Nephron progenitor cell (in vitro differentiated cells): ENCODE measurements at regions not wholly inside any gene's neighbourhood (a gene's known extent, or its start where the extent isn't known, plus 50 kb on each side); places are given as distances from the start of the nearest gene placed in this dataset.

Experiments used
- DNase-seq: peaks from one replicate; pipeline ENCODE4 v3.0.0; 2021
- H3K27ac Mint-ChIP-seq: 2 replicates; pipeline ENCODE4 v1.8.0; 2021; ENCODE audit warnings: mild to moderate bottlenecking, moderate library complexity, mixed read lengths
- H3K27me3 Mint-ChIP-seq: 2 replicates; pipeline ENCODE4 v1.8.0; 2021; ENCODE audit warnings: mild to moderate bottlenecking, low read depth, mixed read lengths; ENCODE audit not compliant: poor library complexity
- H3K36me3 Mint-ChIP-seq: 2 replicates; pipeline ENCODE4 v1.8.0; 2021; ENCODE audit warnings: low read depth, mixed read lengths
- H3K4me1 Mint-ChIP-seq: 2 replicates; pipeline ENCODE4 v1.8.0; 2021; ENCODE audit warnings: mixed read lengths
- H3K4me3 Mint-ChIP-seq: 2 replicates; pipeline ENCODE4 v1.8.0; 2021; ENCODE audit warnings: mild to moderate bottlenecking, moderate library complexity, mixed read lengths
- H3K9me3 Mint-ChIP-seq: 2 replicates; pipeline ENCODE4 v1.8.0; 2021; ENCODE audit warnings: mild to moderate bottlenecking, moderate library complexity, mixed read lengths
- TF ChIP-seq, protein P1 (sequence below): fragments of 200-600 bp; sonication (generic); IDR thresholded peaks from 2 replicates; pipeline ENCODE4 v1.5.0; 2021; ENCODE audit warnings: antibody characterized with exemption

DNA sequence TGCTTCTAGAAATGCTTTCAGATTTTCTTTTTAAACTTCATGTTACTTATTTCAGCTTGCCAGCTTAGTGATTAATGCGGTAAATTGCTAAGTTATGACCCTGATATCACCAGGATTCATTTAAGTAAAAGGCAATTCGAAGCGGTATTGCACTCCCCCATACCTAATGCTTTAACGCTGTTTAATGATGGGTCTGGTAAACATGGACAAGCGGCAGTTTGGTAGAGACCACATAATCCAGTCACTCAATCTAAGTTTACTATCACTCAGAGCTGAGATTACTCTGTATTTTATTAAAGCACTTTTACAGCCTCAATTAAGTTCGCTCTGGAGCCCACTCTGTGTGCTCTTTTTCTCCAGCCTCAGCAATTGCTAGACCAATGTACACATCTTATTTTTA is 118.2 kb upstream of the SCN7A start:
- DNase-seq, result no peak
- no peak overlapping the region for H3K4me3 Mint-ChIP-seq
- peaks cover 8% of the 10 kb centered on the region for H3K36me3 Mint-ChIP-seq
- peaks cover 5% of the 10 kb centered on the region for H3K27me3 Mint-ChIP-seq
- peaks cover 25% of the 10 kb centered on the region for H3K9me3 Mint-ChIP-seq
- TF ChIP-seq, protein P1, sequence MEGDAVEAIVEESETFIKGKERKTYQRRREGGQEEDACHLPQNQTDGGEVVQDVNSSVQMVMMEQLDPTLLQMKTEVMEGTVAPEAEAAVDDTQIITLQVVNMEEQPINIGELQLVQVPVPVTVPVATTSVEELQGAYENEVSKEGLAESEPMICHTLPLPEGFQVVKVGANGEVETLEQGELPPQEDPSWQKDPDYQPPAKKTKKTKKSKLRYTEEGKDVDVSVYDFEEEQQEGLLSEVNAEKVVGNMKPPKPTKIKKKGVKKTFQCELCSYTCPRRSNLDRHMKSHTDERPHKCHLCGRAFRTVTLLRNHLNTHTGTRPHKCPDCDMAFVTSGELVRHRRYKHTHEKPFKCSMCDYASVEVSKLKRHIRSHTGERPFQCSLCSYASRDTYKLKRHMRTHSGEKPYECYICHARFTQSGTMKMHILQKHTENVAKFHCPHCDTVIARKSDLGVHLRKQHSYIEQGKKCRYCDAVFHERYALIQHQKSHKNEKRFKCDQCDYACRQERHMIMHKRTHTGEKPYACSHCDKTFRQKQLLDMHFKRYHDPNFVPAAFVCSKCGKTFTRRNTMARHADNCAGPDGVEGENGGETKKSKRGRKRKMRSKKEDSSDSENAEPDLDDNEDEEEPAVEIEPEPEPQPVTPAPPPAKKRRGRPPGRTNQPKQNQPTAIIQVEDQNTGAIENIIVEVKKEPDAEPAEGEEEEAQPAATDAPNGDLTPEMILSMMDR, result no peak
- H3K4me1 Mint-ChIP-seq, result peaks cover 47% of the 10 kb centered on the region
- H3K27ac Mint-ChIP-seq, result no peak overlapping the region

DNA sequence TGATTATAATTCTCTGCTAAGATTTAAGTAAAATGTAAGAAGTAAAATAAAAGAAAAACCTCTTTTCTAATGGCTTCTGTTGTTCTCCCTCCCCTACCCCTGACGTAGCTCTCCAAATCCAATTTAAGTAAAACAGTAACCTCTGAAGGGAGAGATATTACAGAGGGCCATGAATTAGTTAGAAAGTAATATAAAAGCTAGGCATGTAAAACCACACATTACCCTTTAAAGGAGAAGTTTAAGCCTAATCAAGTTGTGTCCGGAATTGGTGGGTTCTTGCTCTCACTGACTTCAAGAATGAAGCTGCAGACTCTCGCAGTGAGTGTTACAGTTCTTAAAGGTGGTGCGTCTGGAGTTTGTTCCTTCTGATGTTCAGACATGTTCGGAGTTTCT is 116.9 kb upstream of the SCN7A start:
- Mint-ChIP-seq H3K36me3 (peaks cover 6% of the 10 kb centered on the region), H3K27me3 (peaks cover 5% of the 10 kb centered on the region), H3K27ac (peak overlapping the region; percentile 91), H3K4me1 (peaks cover 47% of the 10 kb centered on the region), H3K9me3 (peaks cover 17% of the 10 kb centered on the region), H3K4me3 (no peak overlapping the region)
- TF ChIP-seq, protein P1, result no peak
- DNase-seq, result no peak

DNA sequence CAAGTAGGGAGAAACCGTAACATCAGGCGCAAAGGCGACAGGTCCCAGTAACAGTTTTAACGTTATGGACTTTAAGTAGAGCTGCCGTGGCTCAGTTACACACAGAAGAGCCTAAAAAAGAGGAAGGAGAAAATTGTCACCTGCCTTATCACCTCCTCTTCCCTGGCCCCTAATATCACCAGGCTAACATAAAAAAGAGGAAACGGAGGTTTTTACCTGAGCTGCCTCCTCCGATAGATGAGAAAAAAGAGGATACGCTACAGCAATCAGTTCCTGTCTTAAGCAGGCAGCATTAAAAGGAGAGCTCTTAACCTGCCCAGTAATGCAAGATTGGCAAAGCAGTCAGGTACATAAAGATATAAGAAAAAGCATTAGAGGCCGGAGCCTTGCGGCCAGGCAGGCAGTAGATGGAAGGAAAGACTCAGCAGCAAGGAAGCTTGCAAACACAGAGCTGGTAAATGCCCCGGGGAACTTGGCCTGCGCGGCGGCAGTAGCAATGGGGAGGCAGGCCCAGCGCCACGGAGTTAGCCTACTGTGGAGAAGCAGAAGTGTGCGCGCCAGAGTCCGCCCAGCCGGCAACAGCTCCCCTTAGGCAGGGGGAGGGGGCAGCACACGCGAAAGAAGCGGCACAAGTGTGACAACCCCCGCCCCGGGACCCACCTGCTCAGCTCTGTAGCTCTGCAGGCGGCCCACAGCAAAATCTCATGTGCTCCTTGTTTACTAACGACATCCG is 116.3 kb upstream of the SCN7A start:
- peaks cover 5% of the 10 kb centered on the region for H3K27me3 Mint-ChIP-seq
- peaks cover 6% of the 10 kb centered on the region for H3K36me3 Mint-ChIP-seq
- H3K4me1 Mint-ChIP-seq, result peaks cover 46% of the 10 kb centered on the region
- TF ChIP-seq, protein P1, result no peak
- peak; percentile 44 for DNase-seq
- no peak overlapping the region for H3K27ac Mint-ChIP-seq
- peak overlapping the region; percentile 3 for H3K4me3 Mint-ChIP-seq
- peaks cover 16% of the 10 kb centered on the region for H3K9me3 Mint-ChIP-seq

DNA sequence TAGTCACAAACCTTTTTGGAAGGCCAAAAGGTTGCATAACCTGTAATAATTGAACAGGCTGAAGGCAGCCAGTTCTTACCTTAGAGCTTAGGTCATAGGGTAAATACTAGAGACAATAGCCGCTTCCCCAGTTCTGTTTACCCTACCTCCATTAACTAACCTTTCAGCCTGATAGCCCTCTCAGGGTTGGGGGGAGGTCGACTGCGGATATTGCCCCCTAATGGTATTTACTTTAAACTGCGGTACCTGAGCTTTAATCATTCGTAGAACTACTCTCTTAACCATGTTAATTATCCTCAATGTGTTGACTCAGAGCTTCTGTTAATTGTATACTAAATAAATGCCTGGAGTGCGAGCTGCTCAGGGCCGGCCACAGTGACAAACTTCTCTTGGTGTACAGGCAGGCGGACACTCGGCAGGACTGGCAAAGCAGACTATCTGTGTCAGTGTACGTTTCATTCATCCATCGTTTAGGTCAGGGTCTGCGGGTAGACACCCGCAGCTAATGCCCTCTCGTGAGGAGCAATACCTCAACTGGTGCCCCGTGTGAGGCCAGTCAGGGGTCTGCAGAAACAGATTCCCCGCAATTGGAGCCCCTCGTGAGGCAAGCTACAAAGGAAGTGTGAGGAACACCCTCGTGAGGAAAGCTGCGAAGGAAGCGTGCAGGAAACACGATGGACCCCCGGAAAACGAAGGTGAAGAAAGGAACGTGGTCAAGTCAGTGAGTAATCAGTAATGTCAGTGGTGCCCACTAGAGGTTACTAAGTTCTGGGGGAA is 115.3 kb upstream of the SCN7A start:
- Mint-ChIP-seq H3K4me1 (peaks cover 37% of the 10 kb centered on the region), H3K36me3 (peaks cover 6% of the 10 kb centered on the region), H3K9me3 (peaks cover 7% of the 10 kb centered on the region), H3K27ac (peak overlapping the region; percentile 41), H3K27me3 (peaks cover 5% of the 10 kb centered on the region), H3K4me3 (no peak overlapping the region)
- TF ChIP-seq, protein P1, result no peak
- no peak for DNase-seq

DNA sequence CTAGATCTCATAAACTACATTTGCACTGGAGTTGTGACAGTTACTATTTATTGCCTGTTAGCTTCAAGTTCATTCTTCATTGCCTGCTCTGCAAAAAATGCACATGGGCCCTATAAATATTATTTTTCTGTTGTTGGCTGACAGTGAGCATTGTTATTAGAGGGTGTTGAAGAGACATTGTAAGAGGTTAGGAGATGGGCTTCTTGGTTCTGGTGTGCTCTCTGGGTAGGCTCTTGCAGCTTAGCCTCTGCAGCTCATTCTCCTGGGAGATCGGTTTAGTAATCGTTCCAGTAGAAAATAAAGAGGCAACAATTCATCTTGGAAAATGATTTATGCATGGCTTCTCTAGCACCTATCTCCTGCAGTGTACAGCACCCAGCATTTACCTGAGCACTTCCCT is 113.8 kb upstream of the SCN7A start:
- H3K27me3 Mint-ChIP-seq, result peaks cover 5% of the 10 kb centered on the region
- H3K36me3 Mint-ChIP-seq, result peaks cover 6% of the 10 kb centered on the region
- no peak for DNase-seq
- H3K9me3 Mint-ChIP-seq, result peaks cover 7% of the 10 kb centered on the region
- TF ChIP-seq, protein P1, result no peak
- peaks cover 22% of the 10 kb centered on the region for H3K4me1 Mint-ChIP-seq
- no peak overlapping the region for H3K27ac Mint-ChIP-seq
- H3K4me3 Mint-ChIP-seq, result no peak overlapping the region
